ENCODE measurements at regions not wholly inside any gene's neighbourhood (a gene's known extent, or its start where the extent isn't known, plus 50 kb on each side); places are given as distances from the start of the nearest gene placed in this dataset.
"Not testable (repeated sequence)": the region's sequence is repeated elsewhere in the genome, so short reads cannot be mapped to it uniquely, and the experiment has no call there.

- DNase-seq: no peak
Measured at GRCh38 chr9:2243666-2244555, 228.8 kb downstream of the SMARCA2 start.

GRCh38 chr9:2247340-2247739, 232.2 kb downstream of the SMARCA2 start:
- no peak for DNase-seq

GRCh38 chr9:2248768-2249265, 233.7 kb downstream of the SMARCA2 start:
- no peak for DNase-seq

GRCh38 chr9:2253636-2254580, 238.8 kb downstream of the SMARCA2 start:
- DNase-seq: no peak

- no peak for DNase-seq
Measured at GRCh38 chr9:2255128-2255527, 240.0 kb downstream of the SMARCA2 start.

GRCh38 chr9:2257248-2257929, 242.2 kb downstream of the SMARCA2 start:
- DNase-seq: no peak

GRCh38 chr9:2260417-2261306, 245.5 kb downstream of the SMARCA2 start:
- no peak for DNase-seq

- no peak for DNase-seq
Measured at GRCh38 chr9:2261421-2262103, 246.4 kb downstream of the SMARCA2 start.

GRCh38 chr9:2262386-2263071, 247.4 kb downstream of the SMARCA2 start:
- no peak for DNase-seq

GRCh38 chr9:2263111-2263510, 248.0 kb downstream of the SMARCA2 start:
- DNase-seq: no peak

GRCh38 chr9:2263665-2264064, 248.5 kb downstream of the SMARCA2 start:
- no peak for DNase-seq

GRCh38 chr9:2264081-2264480, 248.9 kb downstream of the SMARCA2 start:
- DNase-seq: no peak

- no peak for DNase-seq
Measured at GRCh38 chr9:2267181-2267745, 252.1 kb downstream of the SMARCA2 start.

GRCh38 chr9:2269778-2270177, 254.6 kb downstream of the SMARCA2 start:
- DNase-seq: no peak

GRCh38 chr9:2270565-2270964, 255.4 kb downstream of the SMARCA2 start:
- DNase-seq: no peak

GRCh38 chr9:2271426-2271825, 256.3 kb downstream of the SMARCA2 start:
- no peak for DNase-seq

- DNase-seq: no peak
Measured at GRCh38 chr9:2274762-2275161, 259.6 kb downstream of the SMARCA2 start.

GRCh38 chr9:2276296-2276695, 261.1 kb downstream of the SMARCA2 start:
- no peak for DNase-seq

- DNase-seq: not testable (repeated sequence)
Measured at GRCh38 chr9:2277133-2277532, 262.0 kb downstream of the SMARCA2 start.

- not testable (repeated sequence) for DNase-seq
Measured at GRCh38 chr9:2277644-2278043, 262.5 kb downstream of the SMARCA2 start.

All from DMS 273 treated with DMSO at 0.1 percent for 48 hours (cell line).